ENCODE measurements at regions not wholly inside any gene's neighbourhood (a gene's known extent, or its start where the extent isn't known, plus 50 kb on each side); places are given as distances from the start of the nearest gene placed in this dataset.

GRCh38 chr14:53842938-53843337 lies 113.7 kb downstream of the BMP4 start:
- TF ChIP-seq, protein P1, sequence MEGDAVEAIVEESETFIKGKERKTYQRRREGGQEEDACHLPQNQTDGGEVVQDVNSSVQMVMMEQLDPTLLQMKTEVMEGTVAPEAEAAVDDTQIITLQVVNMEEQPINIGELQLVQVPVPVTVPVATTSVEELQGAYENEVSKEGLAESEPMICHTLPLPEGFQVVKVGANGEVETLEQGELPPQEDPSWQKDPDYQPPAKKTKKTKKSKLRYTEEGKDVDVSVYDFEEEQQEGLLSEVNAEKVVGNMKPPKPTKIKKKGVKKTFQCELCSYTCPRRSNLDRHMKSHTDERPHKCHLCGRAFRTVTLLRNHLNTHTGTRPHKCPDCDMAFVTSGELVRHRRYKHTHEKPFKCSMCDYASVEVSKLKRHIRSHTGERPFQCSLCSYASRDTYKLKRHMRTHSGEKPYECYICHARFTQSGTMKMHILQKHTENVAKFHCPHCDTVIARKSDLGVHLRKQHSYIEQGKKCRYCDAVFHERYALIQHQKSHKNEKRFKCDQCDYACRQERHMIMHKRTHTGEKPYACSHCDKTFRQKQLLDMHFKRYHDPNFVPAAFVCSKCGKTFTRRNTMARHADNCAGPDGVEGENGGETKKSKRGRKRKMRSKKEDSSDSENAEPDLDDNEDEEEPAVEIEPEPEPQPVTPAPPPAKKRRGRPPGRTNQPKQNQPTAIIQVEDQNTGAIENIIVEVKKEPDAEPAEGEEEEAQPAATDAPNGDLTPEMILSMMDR (IDR thresholded peaks at IDR 0.05) = no peak
- TF ChIP-seq POLR2A (IDR thresholded peaks at IDR 0.05) = no peak
